GM23248 (cell line): ENCODE measurements at regions not wholly inside any gene's neighbourhood (a gene's known extent, or its start where the extent isn't known, plus 50 kb on each side); places are given as distances from the start of the nearest gene placed in this dataset.

Experiments used
- EZH2 ChIP-seq: fragments of 200-600 bp; sonication (generic); IDR thresholded peaks from 2 replicates; pipeline ENCODE4 v1.6.1; 2018; ENCODE audit warnings: antibody characterized with exemption, mild to moderate bottlenecking; ENCODE audit not compliant: insufficient read depth, poor library complexity, severe bottlenecking
- EZH2phosphoT487 ChIP-seq: fragments of 200-600 bp; sonication (generic); IDR thresholded peaks from 2 replicates; pipeline ENCODE4 v1.6.1; 2018; ENCODE audit warnings: antibody characterized with exemption, moderate library complexity, mild to moderate bottlenecking, low read depth; ENCODE audit not compliant: insufficient read depth

GRCh38 chr4:89365776-89366175 is 58.2 kb upstream of the GPRIN3 start:
- TF ChIP-seq EZH2: no peak
- TF ChIP-seq EZH2phosphoT487: no peak
